ENCODE measurements at regions not wholly inside any gene's neighbourhood (a gene's known extent, or its start where the extent isn't known, plus 50 kb on each side); places are given as distances from the start of the nearest gene placed in this dataset.
"Not testable (repeated sequence)": the region's sequence is repeated elsewhere in the genome, so short reads cannot be mapped to it uniquely, and the experiment has no call there.

DNA sequence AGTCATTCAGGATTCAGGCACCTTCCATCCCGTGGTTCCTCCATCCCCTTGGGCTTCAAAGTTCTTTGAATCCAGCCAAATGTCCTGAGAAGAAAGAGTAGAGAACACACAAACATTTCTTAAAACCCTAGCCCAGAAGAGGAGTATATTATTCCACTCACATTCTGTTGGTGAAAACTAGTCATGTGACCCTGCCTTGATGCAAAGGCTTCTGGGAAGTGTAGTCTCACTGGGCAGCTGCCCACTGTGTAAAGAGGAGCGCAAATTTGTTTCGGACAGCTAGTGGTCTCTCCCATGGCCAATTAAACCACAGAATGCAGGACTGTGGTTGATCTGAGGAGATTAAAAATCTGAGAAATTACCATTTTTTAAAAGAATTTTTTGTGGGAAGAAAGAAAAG lies 304.4 kb downstream of the SUCLA2 start:
- no peak for DNase-seq (ENCODE audit: low spot score)

DNA sequence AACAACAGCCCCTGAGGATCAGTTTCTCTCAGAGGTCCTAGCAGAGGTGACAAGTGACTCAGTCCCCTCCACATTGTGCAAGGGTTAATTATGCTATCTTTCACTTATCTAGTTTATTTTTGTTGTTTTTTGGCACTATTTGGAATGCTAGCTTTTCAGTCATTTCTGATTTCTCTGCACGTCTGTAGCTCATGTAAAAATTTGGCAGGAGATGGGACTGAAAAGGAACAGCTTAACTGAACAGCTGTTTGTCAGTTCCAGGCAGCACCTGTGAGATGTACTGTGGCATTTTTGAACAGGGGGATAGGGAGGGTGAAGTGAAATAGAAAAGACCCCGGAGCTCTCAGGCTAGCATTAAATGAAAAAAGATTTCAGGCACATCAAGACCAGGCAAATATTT lies 313.5 kb downstream of the SUCLA2 start:
- no peak for DNase-seq (ENCODE audit: low spot score)

DNA sequence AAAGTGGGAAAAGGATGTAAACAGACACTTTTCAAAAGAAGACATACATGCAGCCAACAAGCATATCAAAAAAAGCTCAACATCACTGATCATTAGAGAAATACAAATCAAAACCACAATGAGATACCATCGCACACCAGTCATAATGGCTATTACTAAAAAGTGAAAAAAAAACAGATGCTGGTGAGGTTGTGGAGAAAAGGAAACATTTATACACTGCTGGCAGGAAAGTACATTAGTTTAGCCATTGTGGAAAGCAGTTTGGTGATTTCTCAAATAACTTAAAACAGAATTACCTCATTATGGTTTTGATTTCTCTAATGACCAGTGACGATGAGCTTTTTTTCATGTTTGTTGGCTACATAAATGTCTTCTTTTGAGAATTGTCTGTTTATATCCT lies 315.9 kb downstream of the SUCLA2 start:
- DNase-seq (ENCODE audit: low spot score) = not testable (repeated sequence)

DNA sequence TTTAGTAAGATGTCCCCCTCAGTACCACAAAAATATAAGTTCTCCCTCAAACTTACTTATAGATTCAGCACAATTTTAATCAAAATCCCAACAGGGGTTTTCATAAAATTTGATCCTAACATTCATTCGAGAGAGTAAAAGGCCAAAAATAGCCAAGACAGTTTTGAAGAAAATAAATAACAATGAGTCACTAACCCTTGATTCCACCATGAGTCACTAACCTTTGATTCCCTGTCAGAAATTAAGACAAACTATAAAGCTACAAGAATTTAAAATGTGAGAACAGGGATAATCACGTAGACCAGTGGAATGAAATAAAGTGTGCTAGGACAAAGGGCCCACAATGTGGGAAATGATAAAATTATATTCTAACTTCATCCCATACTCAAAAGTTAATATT lies 320.3 kb downstream of the SUCLA2 start:
- DNase-seq (ENCODE audit: low spot score) = no peak

DNA sequence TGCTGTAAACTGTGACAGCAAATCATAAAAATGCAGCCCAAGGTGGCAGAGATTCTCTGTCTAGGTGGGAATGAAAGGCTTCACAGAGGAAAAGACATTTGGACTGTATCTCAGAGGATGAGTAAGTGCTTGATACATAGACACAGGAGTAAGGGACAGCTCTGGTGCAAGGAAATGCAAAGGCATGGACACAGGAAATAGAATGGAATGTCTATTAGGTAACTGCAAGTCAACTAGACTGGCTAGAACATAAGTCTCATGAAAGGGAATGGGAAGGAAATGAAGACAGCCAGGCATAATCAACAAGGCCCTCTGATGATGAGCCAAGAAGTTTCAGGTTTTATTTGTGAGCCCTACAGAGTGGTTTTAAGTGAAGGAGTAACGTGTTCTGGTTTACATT lies 321.7 kb downstream of the SUCLA2 start:
- DNase-seq (ENCODE audit: low spot score) = peak; percentile 2

DNA sequence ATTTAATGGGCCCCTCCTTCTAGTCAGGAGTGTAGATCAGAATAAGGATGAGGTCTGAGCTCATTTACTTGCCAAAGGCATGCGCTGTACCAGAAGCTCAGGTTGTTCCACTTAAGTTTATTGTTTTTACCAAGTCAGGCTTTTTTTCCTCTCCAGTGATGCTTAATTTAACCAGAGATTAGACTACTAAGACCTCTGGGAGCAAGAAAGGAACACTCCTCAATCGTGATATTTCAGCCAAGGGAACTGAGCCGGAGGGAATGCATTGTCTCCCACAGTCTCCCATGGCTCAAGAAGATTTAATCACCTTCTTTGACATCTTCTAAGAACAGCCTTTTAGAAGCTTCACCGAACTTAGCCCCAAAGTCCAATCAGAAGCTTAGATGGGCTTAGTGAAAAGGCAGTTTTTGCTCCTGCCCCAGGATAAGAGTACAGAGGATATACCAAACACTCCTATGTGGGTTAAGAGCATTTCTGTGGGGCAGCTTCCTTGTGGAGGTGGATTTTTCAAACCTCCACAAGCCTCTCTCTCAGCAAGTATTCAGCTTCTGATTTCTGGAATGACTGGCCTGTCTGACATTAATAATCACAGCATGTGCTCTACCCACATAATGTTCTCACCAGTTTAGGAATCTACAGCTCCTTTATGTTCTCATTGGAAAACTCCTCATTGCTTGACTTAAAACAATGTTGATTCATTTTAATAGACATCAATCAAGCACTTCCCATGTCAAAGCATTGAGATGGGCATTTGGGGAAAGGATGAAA lies 322.7 kb downstream of the SUCLA2 start:
- DNase-seq (ENCODE audit: low spot score) = no peak

DNA sequence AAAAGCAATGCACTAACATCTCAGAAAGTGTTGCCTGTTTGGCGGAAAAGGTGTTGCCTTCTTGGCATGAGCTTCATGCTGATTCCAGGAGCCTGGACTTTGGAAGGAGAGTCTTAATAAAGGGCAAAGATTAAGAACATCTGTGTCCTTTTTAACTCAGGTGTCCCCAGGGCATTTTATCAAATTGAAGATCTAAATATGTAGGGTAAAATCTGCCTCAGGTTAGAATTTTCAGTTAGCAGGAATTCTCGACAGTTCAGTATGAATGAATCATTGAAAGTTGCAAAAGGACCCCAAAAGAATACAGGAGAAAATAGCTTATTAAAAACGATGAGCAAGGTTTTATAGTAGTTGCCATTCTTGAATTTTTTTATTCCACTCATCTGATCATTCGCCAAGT lies 325.2 kb downstream of the SUCLA2 start:
- no peak for DNase-seq (ENCODE audit: low spot score)

DNA sequence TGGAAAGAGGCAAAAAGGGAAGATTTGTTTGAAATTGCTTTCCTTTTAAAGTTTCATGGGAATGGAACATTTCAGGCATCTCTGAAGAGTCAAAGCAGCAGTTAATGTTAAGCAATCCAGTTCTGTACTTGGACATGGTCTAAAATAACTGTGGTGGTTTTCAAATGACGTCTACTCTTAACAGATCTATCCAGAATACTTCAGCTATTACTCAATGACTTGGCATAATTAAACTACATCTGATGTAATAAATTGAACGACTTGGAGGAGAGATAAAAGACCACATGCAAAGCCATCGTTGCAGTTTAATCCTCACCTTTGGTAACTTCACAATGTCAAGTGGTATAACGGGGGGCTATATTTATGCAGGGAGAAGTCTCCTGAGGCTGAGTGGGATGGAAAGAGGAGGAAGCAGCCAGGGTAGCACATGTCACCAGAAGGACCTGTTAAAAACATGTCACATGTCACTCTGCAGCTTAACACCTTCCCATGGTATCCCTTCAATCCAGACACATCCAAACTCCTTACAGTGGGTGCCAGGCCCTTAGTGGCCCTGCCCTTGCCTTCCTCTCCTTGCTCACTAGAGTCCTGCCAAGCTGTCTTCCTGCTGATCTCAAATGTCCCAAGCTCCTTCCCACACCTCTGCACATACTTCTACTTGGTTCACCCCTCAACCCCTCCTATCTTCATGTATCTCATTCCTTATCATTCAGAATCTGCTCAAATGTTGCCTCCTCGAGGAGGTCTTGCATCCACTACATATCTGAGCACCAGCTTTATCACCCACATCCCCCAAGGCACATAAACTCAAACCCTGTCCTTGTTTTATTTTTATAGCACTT lies 327.8 kb downstream of the SUCLA2 start:
- DNase-seq (ENCODE audit: low spot score) = peak; percentile 6

DNA sequence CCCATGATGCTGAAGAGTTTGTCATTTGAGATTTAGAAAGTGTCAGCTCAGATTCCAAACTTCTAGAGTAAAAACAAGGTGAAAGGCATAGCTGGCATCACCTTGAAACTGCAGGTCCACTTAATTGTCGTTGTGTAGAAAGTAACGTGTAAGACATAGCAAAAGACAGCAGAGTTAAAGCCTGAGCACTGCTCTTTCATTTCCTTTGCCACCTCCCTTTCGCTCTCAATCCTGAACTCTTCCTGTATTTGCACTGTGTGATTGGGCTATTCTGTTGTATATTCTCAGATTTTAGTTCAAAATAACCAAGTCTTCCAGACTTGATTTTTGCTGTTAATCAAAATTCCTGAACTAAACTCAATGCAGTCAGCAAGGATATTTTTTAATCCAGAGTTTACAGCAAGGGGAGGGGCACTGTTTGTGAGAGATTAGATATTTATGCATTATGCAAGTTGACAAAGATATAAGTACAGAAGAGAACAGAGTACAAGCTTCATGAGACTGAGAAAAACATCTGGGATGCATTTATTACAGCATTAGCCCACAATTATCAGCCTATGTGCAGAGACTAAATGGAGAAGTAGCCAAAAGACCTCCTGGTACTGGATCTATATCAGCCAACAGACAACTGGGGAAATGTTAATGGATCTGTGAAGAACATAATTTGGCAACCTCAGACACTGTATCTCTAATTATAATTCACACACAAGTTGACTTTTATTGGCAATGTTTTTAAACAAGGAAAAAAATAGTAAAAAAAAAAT lies 328.6 kb downstream of the SUCLA2 start:
- no peak for DNase-seq (ENCODE audit: low spot score)

DNA sequence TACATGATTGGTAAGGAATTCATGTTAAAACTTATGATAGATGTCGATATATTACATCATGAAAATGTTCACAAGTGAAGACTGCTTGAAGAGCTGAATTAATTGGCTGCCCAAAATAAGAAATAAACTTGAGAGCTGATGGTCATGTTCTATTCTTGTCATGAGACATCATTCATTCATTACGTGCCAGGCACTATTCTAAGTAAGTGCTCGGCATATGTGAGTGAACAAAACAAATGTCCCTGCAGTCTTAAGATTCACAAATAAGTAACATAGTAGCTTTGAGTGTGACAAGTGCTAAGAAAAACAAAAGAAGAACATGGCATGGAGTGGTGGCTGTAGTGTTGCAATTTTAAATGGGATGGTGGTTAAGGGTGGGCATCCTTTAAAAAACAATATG lies 329.3 kb downstream of the SUCLA2 start:
- no peak for DNase-seq (ENCODE audit: low spot score)

DNA sequence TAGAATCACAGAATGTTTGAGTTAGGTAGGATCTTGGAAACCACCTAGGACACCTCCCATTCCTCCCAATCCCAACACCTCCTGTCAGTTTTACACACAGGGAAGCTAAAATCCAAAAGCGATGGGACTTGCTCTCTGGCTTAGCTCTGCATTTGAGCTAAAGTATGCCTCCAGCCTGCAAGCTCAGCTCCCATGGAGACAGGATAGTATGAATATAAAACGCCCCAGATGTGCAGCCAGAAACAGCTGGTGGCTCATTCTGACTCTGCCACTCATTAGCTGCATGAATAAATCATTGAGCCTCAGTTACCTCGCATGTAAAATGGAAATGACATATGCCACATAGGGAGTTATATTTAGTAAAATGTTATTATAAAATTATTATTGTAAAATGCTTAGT lies 336.0 kb downstream of the SUCLA2 start:
- DNase-seq (ENCODE audit: low spot score) = no peak

DNA sequence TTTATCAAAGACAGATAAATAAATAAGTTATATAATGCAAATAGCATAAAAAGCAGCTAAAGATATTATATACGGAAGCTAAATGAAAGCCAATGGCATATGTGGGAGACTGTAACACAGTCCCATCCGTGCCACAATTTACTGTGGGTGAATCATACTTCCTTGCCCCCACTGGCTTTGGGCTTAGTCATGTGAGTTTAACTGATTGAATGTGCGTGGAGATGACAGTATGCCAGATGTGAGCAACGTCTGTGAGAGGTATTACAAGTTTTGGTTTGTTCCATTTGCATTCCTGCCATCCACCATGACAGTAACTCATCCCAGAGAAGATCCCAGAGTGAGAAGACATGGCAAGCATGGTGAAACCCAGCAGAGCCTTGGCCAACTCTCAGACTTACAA lies 340.0 kb downstream of the SUCLA2 start:
- DNase-seq (ENCODE audit: low spot score) = no peak

DNA sequence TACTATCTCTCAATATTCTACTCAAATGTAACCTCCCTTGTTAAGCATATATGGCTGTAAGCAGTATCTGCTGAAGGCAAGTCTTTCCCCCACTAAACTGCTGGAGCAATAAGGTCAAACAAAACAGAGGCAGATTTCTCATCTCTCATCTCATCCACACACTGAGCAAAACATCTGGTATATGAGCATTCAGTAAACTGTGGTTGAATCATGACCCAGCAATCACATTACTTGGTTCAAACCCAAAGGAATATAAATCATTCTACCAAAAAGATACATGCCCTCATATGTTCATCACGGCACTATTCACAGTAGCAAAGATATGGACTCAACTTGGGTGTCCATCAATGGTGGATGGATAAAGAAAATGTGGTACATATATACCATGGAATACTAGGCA lies 344.4 kb downstream of the SUCLA2 start:
- no peak for DNase-seq (ENCODE audit: low spot score)

DNA sequence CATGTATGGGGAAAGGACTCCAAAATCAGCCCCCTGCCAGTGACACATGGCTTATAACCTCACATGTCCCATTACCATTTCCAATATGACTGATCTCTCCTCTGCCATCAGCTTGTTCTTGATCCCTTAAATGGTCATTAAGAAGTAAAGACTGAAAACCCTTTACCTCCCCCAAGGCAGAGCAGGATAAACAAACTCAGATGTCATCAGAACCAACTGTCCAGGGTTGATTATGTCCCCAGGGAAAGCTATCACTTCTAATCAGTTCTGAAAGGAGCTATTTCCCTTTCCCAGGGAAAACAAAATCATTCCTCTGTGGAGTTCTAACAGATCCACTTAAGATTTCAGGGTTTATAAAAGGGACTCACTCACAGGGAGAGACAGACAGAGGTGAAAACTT lies 350.9 kb downstream of the SUCLA2 start:
- no peak for DNase-seq (ENCODE audit: low spot score)

DNA sequence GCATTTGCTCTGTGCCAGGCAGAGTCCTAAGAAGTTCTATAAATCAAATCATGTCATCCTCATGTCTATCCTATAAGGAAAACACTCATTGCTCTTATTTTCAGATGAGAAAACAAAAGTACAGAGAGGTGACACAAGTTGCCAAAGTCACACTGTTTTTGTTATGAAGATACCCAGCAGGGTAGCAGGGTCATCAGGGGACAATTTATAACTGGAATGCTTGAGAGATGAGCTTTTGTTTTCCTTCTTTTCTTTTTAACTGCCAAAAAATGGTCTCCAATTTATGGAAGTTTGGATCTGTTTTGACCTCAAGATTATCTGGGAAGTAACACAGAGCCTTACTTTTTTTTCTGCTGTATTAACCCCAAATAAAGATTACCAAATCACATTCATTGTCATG lies 354.1 kb downstream of the SUCLA2 start:
- DNase-seq (ENCODE audit: low spot score) = no peak

DNA sequence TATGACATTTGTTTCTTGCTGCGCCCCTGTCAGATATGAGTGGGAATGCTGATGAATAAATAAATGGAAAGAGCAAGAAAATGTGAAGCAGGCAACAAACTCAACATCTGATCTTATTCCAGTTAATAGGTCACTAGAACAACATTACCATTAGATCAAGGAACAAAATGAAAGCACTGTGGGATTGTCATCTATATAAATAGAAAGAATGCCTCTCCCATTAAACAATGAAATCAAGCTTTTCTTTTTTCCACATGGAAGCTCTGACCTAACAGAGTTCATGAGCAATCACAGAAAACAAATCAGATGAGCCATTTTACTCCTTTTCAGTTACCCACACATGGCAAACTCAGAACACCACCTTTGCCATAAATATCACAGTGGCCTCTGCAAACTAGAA lies 354.8 kb downstream of the SUCLA2 start:
- no peak for DNase-seq (ENCODE audit: low spot score)

DNA sequence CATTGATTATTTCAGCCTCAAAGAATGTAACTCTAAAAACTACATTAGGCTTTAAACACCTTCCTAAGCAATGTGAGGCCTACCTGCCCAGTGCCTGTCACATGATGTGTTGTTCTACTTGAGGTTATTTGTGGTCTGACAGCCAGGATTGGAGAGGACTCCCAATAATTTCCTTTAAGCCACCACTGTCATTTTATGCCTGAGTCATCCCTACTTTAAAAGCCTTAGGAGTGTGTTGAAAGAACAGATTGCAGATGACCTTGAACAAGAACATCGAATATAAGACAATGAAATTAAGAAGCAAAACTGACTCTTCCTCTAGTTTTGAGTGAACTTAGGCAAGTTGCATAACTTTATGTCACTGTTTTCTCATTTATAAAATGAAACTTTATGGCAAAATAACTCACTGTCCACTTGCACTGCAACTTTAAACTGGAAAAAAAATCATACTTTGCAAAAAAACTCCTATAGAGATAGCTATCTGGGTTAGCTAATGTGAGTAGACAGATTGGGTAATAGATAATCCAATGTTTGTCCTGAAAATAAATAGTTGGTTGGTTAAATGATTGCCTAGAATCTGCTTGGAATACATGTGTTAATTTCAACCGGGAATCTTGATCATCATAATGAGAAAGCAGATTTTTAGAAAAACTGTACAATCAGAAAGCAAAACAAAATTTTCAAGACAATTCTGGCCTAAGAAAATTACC lies 361.2 kb downstream of the SUCLA2 start:
- no peak for DNase-seq (ENCODE audit: low spot score)

DNA sequence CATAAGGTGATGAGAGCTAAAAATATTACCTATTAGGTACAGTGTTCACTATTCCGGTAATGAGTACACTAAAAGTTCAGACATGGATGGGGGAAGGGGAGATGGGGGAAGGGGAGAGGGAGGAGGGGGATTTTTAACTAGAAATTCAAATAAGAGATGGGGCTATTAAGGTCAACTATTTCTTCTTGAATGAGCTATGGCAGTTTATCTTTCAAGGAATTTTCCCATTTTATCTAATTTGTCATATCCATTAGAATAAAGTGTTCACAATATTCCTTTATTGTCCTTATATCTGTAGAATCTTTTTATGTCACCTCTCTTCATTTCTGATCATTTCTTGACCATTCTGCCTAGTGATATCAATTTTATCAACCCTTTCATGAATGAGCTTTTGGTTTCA lies 362.4 kb downstream of the SUCLA2 start:
- no peak for DNase-seq (ENCODE audit: low spot score)

DNA sequence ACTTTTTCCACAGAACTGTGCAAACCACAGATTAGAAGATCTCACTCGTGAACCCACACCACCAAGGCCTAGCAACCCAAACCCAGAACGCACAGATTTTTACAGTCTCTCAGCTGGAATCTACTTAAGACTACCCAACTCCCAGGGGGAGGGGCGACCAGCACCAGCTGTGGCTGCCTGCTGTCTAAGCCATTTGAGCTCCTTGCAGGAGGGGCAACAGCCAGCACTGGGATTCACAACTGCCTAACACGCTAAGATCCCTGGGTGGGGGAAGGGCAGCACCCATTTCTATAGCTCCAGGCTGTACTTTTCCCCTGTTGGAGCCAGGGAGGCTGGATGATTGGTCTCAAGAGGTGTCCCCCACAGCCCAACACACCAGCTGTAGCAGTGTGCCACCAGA lies 368.8 kb downstream of the SUCLA2 start:
- DNase-seq (ENCODE audit: low spot score) = no peak

DNA sequence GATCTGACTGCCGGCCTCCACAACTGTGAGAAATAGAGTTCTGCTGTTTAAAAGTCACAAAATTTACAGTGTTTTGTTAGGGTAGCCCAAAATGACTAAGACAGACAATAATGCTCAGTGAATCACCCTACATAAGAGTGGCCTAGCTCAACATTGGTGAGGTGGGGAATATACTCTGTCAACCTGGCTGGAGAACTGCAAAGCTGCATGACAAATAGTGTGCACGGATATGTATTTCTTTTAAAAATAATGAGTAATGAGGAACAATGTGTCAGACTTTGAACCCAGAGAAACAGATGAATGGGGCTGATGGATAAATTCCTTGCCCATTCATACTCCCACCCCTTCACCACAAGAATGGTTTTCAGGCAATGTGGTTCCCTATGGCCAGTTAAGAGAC lies 372.4 kb downstream of the SUCLA2 start:
- DNase-seq (ENCODE audit: low spot score) = no peak

DNA sequence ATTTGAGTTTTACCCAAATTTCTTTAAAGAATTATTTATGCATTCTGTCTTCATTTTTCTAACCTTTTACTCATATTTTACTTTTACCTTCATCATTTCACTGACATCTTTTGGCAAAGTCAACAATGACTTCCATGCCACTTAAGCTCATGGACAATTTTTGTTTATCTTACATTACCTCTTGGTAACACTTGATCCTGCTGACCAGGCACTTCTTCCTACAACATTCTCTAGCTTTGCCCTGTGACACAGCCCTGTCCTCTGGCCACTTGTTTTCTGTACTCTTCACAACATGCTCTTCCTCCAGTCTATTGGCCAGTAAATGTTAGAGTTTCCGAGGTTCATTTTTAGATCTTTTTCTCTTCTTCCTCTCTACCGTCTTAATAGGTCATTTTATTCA lies 377.2 kb downstream of the SUCLA2 start:
- no peak for DNase-seq (ENCODE audit: low spot score)

DNA sequence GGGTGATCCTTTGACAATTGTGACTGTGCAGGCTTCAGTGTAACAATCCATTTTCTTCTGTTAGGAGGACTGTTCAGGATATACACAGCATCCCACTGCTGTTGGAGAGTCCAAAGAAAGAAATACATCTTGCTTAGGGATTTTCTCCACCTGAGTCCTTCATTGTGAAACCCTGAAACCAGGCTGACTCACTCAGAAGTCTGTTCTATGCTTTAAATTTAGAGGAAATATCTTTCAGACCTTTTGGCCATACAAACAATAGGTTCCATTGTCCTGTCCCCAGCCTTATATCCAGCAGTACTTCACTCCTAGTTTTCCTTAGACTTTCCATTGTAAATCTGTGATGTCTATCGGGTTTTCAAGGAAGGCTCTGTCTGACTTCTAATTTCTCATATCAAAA lies 379.1 kb downstream of the SUCLA2 start:
- DNase-seq (ENCODE audit: low spot score) = no peak

All from hepatic stellate cell (primary cell).